ENCODE measurements at regions not wholly inside any gene's neighbourhood (a gene's known extent, or its start where the extent isn't known, plus 50 kb on each side); places are given as distances from the start of the nearest gene placed in this dataset.

GRCh38 chr11:44445500-44446365, 119.7 kb upstream of the CD82 start:
- Histone ChIP-seq H3K4me3 (no peak overlapping the region), H3K9me3 (no peaks in the 10 kb centered on the region), H3K4me1 (ENCODE audit: low read depth) (no peaks in the 10 kb centered on the region), H3K36me3 (ENCODE audit: low read depth) (no peaks in the 10 kb centered on the region)
- no peak for TF ChIP-seq CTCF (IDR thresholded peaks at IDR 0.05)
- ATAC-seq (no peak), DNase-seq (no peak)
- intact Hi-C loops (cut with DNase I, micrococcal nuclease): no loop called here

- Histone ChIP-seq H3K4me1 (ENCODE audit: low read depth) (no peaks in the 10 kb centered on the region), H3K4me3 (no peak overlapping the region), H3K9me3 (no peaks in the 10 kb centered on the region), H3K36me3 (ENCODE audit: low read depth) (no peaks in the 10 kb centered on the region)
- DNase-seq: no peak
- intact Hi-C loops (cut with DNase I, micrococcal nuclease): no loop called here
- no peak for TF ChIP-seq CTCF (IDR thresholded peaks at IDR 0.05)
- no peak for ATAC-seq
Measured at GRCh38 chr11:44446366-44446762, 119.1 kb upstream of the CD82 start.

GRCh38 chr11:44446996-44447771, 118.3 kb upstream of the CD82 start:
- intact Hi-C loops (cut with DNase I, micrococcal nuclease): no loop called here
- no peak for TF ChIP-seq CTCF (IDR thresholded peaks at IDR 0.05)
- Histone ChIP-seq H3K36me3 (ENCODE audit: low read depth) (no peaks in the 10 kb centered on the region), H3K9me3 (no peaks in the 10 kb centered on the region), H3K4me3 (no peak overlapping the region), H3K4me1 (ENCODE audit: low read depth) (no peaks in the 10 kb centered on the region)
- DNase-seq: no peak
- ATAC-seq: no peak

GRCh38 chr11:44450295-44450932, 115.0 kb upstream of the CD82 start:
- H3K4me1 ChIP-seq (ENCODE audit: low read depth): no peaks in the 10 kb centered on the region
- ATAC-seq: no peak
- H3K4me3 ChIP-seq: no peak overlapping the region
- no peak for TF ChIP-seq CTCF (IDR thresholded peaks at IDR 0.05)
- intact Hi-C loops (cut with DNase I, micrococcal nuclease): no loop called here
- no peak for DNase-seq
- H3K9me3 ChIP-seq: no peaks in the 10 kb centered on the region
- no peaks in the 10 kb centered on the region for H3K36me3 ChIP-seq (ENCODE audit: low read depth)

- no peak for DNase-seq
- no peaks in the 10 kb centered on the region for H3K4me1 ChIP-seq (ENCODE audit: low read depth)
- intact Hi-C loops (cut with DNase I, micrococcal nuclease): no loop called here
- H3K4me3 ChIP-seq: no peak overlapping the region
- ATAC-seq: no peak
- no peaks in the 10 kb centered on the region for H3K36me3 ChIP-seq (ENCODE audit: low read depth)
- TF ChIP-seq CTCF (IDR thresholded peaks at IDR 0.05): no peak
- no peaks in the 10 kb centered on the region for H3K9me3 ChIP-seq
Measured at GRCh38 chr11:44451706-44452105, 113.8 kb upstream of the CD82 start.

Measured in mucosa of descending colon (tissue), 3 donors.